H1 (cell line): ENCODE measurements at regions not wholly inside any gene's neighbourhood (a gene's known extent, or its start where the extent isn't known, plus 50 kb on each side); places are given as distances from the start of the nearest gene placed in this dataset.
A peak's percentile ranks its signal among the peaks of the same experiment; 100 is the strongest.

ENCODE experiments used
- CTCF ChIA-PET: fragments of 300-600 bp; sonication (Branson Sonifier 250); formaldehyde crosslinking; loops from one replicate; lab custom pipeline; 2021; ENCODE audit not compliant: partially characterized antibody; lab: Charles Lee
- POLR2A ChIA-PET: fragments of 300-600 bp; sonication (Branson Sonifier 250); formaldehyde crosslinking; loops from one replicate; lab custom pipeline; 2021; ENCODE audit warnings: inconsistent platforms; ENCODE audit not compliant: partially characterized antibody; lab: Charles Lee
- DNase-seq, 2 experiments: peaks; one replicate each; pipeline versions ENCODE4 v3.0.0 to v3.0.0-alpha.2; 2010 to 2022; ENCODE audit warnings: low spot score in 2 of 2, low read depth in 1 of 2, mixed read lengths in 1 of 2
- FAIRE-seq: peaks from 2 replicates; lab custom pipeline; 2011; peaks lifted over from hg19 to GRCh38; lab: Jason Lieb, UNC
- H2AFZ ChIP-seq: 2 replicates; pipeline ENCODE4 v1.8.1; 2012; ENCODE audit warnings: low read length, inconsistent platforms
- H2AK5ac ChIP-seq: 2 replicates; pipeline ENCODE4 v1.6.1; 2013; ENCODE audit warnings: low read depth, low read length
- H2BK120ac ChIP-seq: replicated peaks from 2 replicates; pipeline ENCODE3; 2013; ENCODE audit warnings: low read depth, low read length, inconsistent platforms
- H2BK12ac ChIP-seq: 2 replicates; pipeline ENCODE4 v1.6.1; 2013; ENCODE audit warnings: low read depth, low read length
- H2BK15ac ChIP-seq: 2 replicates; pipeline ENCODE4 v1.6.1; 2013; ENCODE audit warnings: low read length
- H2BK20ac ChIP-seq: 2 replicates; pipeline ENCODE4 v1.6.1; 2013; ENCODE audit warnings: low read length
- H2BK5ac ChIP-seq: 2 replicates; pipeline ENCODE4 v1.6.1; 2013; ENCODE audit warnings: low read depth, low read length
- H3K14ac ChIP-seq: 2 replicates; pipeline ENCODE4 v1.6.1; 2013; ENCODE audit warnings: inconsistent platforms; ENCODE audit not compliant: insufficient read length
- H3K18ac ChIP-seq: 2 replicates; pipeline ENCODE4 v1.6.1; 2013; ENCODE audit warnings: low read length; ENCODE audit errors: extremely low read depth
- H3K23ac ChIP-seq: 2 replicates; pipeline ENCODE4 v1.6.1; 2013; ENCODE audit warnings: inconsistent platforms; ENCODE audit not compliant: insufficient read length
- H3K23me2 ChIP-seq: 2 replicates; pipeline ENCODE4 v1.6.1; 2013; ENCODE audit warnings: low read depth, low read length
- H3K27ac ChIP-seq: 2 replicates; pipeline ENCODE4 v1.6.1; 2011; ENCODE audit warnings: low read depth, low read length, inconsistent platforms
- H3K27me3 ChIP-seq, 4 experiments: replicated peaks in 1 of 4; 1 replicate in 1 of 4; 2 replicates in 3 of 4; pipeline versions ENCODE4 v1.6.1 to v1.8.1; 2011 to 2013; ENCODE audit warnings: low read length in 3 of 4, mild to moderate bottlenecking in 3 of 4, inconsistent platforms in 2 of 4, mixed read lengths in 2 of 4, moderate library complexity in 1 of 4; ENCODE audit not compliant: control insufficient read depth in 3 of 4, insufficient read depth in 3 of 4; ENCODE audit errors: extremely low read depth in 1 of 4
- H3K36me3 ChIP-seq, 4 experiments: 2 replicates each; pipeline versions ENCODE4 v1.6.1 to v1.8.1; 2011 to 2013; ENCODE audit warnings: mild to moderate bottlenecking in 4 of 4, low read length in 3 of 4, moderate library complexity in 2 of 4, control low read depth in 1 of 4, inconsistent platforms in 1 of 4; ENCODE audit not compliant: insufficient read depth in 4 of 4, control insufficient read depth in 2 of 4
- H3K4ac ChIP-seq: replicated peaks from 2 replicates; pipeline ENCODE3; 2013; ENCODE audit warnings: low read length, low read depth, mixed read lengths, inconsistent platforms; ENCODE audit not compliant: insufficient read length
- H3K4me1 ChIP-seq, 4 experiments: replicated peaks in 1 of 4; 1 replicate in 1 of 4; 2 replicates in 3 of 4; pipeline versions ENCODE4 v1.6.1 to v1.8.1; 2011 to 2013; ENCODE audit warnings: low read length in 3 of 4, inconsistent platforms in 2 of 4, mixed read lengths in 1 of 4; ENCODE audit not compliant: insufficient read depth in 4 of 4, control insufficient read depth in 3 of 4
- H3K4me2 ChIP-seq, 2 experiments: 2 replicates each; pipeline versions ENCODE4 v1.6.1 to v1.8.1; 2011 to 2013; ENCODE audit warnings: low read depth in 2 of 2, low read length in 2 of 2, control low read depth in 1 of 2, inconsistent platforms in 1 of 2, mild to moderate bottlenecking in 1 of 2; ENCODE audit not compliant: insufficient read depth in 1 of 2
- H3K4me3 ChIP-seq, 4 experiments: fragments of 200-600, 300-600 bp in 1 of 4; sonication (generic), shearing (Covaris generic), sonication (Bioruptor Twin) in 1 of 4; 2 replicates each; pipeline versions ENCODE4 v1.5.1 to v1.8.1; 2011 to 2016; ENCODE audit warnings: low read length in 4 of 4, low read depth in 3 of 4, control low read depth in 2 of 4, inconsistent platforms in 2 of 4, mild to moderate bottlenecking in 2 of 4, mixed read lengths in 1 of 4, moderate library complexity in 1 of 4; ENCODE audit not compliant: insufficient read depth in 2 of 4; ENCODE audit errors: extremely low read depth in 1 of 4
- H3K56ac ChIP-seq: replicated peaks from 2 replicates; pipeline ENCODE3; 2013; ENCODE audit warnings: low read depth, mild to moderate bottlenecking, mixed read lengths, low read length, inconsistent platforms; ENCODE audit not compliant: insufficient read length
- H3K79me1 ChIP-seq: 2 replicates; pipeline ENCODE4 v1.6.1; 2013; ENCODE audit warnings: low read depth, low read length, control low read depth
- H3K79me2 ChIP-seq, 2 experiments: 2 replicates each; pipeline versions ENCODE4 v1.6.1 to v1.8.1; 2012 to 2013; ENCODE audit warnings: low read length in 2 of 2, mild to moderate bottlenecking in 2 of 2, inconsistent platforms in 1 of 2; ENCODE audit not compliant: insufficient read depth in 2 of 2, control insufficient read depth in 1 of 2
- H3K9ac ChIP-seq, 4 experiments: replicated peaks in 1 of 4; 1 replicate in 1 of 4; 2 replicates in 3 of 4; pipeline versions ENCODE4 v1.6.1 to v1.8.1; 2011 to 2013; ENCODE audit warnings: low read depth in 3 of 4, low read length in 3 of 4, control low read depth in 2 of 4, mild to moderate bottlenecking in 2 of 4, moderate library complexity in 2 of 4, inconsistent platforms in 1 of 4; ENCODE audit errors: extremely low read depth in 1 of 4
- H3K9me3 ChIP-seq, 2 experiments: 2 replicates each; pipeline versions ENCODE4 v1.6.1 to v1.8.1; 2012 to 2013; ENCODE audit warnings: mild to moderate bottlenecking in 2 of 2, moderate library complexity in 2 of 2, control low read depth in 1 of 2, inconsistent platforms in 1 of 2, low read depth in 1 of 2, low read length in 1 of 2, mixed read lengths in 1 of 2; ENCODE audit not compliant: insufficient read depth in 2 of 2
- H4K20me1 ChIP-seq, 2 experiments: replicated peaks in 1 of 2; 2 replicates each; pipeline versions ENCODE3 to v1.8.1; 2011 to 2013; ENCODE audit warnings: inconsistent platforms in 2 of 2, low read length in 2 of 2, mild to moderate bottlenecking in 1 of 2; ENCODE audit not compliant: insufficient read depth in 2 of 2, control insufficient read depth in 1 of 2
- H4K5ac ChIP-seq: 2 replicates; pipeline ENCODE4 v1.6.1; 2013; ENCODE audit warnings: low read length, low read depth, mixed read lengths, inconsistent platforms; ENCODE audit not compliant: insufficient read length
- H4K8ac ChIP-seq: 2 replicates; pipeline ENCODE4 v1.8.0; 2013; ENCODE audit warnings: mild to moderate bottlenecking, moderate library complexity, low read length, inconsistent platforms; ENCODE audit not compliant: insufficient read depth; ENCODE audit errors: extremely low read depth
- H4K91ac ChIP-seq: replicated peaks from 2 replicates; pipeline ENCODE3; 2013; ENCODE audit warnings: low read length, mixed read lengths, inconsistent platforms; ENCODE audit not compliant: insufficient read length
- CREB1 ChIP-seq: IDR thresholded peaks from 2 replicates; pipeline ENCODE4 v1.6.1; 2012; ENCODE audit warnings: inconsistent platforms
- MAFK ChIP-seq: IDR thresholded peaks from 2 replicates; pipeline ENCODE4 v1.6.1; 2012; ENCODE audit warnings: low read depth, mild to moderate bottlenecking, improper control_type of control experiment, low read length
- WGBS, 2 experiments: shearing (Covaris generic) in 1 of 2; methylation state at CpG; one replicate each; pipeline versions ENCODE4 v1.1.6 to v1.1.7; 2013 to 2015; ENCODE audit warnings: low lambda C conversion rate in 2 of 2, mixed read lengths in 2 of 2, inconsistent platforms in 1 of 2, low coverage in 1 of 2, missing lambda C conversion rate in 1 of 2; ENCODE audit not compliant: insufficient replicate concordance in 2 of 2, insufficient coverage in 1 of 2, insufficient read length in 1 of 2; ENCODE audit errors: extremely low coverage in 1 of 2, missing lambda C conversion rate in 1 of 2; 5-methylcytosine and 5-hydroxymethylcytosine counted together

DNA sequence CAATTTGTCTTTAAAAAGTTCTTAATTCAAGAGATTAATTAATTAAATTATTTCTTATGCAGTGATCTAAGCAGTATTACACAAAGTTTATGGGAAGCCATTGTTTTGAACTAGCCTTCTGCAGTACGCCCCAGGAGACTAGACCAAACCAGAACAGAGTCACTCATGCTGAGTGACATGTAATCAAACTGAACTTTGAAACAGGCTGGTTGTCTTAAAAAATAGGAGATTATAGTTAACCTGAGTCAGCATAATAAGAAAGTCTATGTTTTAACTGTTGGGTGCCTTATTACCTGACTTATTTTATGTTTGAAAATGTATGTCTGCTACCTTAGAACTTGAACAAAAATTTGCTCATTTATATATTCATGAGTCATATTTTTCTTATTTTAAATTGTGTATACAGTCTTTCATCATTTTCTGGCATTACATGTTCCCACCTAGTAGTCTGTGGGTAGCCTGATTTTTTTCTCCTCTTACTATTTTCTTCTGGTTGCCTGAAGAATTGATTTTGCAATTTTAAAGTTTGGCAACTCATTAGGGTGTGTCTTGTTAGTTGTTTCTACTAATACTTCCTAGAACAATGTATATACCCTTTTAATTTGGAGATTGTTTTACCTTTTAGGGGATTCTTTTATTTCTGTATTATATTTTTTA lies 161.4 kb downstream of the AASDHPPT start:
- Histone ChIP-seq H4K8ac (no peak overlapping the region), H2BK12ac (no peak overlapping the region), H3K36me3 (no peaks in the 10 kb centered on the region), H4K20me1 (no peaks in the 10 kb centered on the region), H3K79me1 (no peaks in the 10 kb centered on the region), H3K23me2 (no peaks in the 10 kb centered on the region), H2BK20ac (no peak overlapping the region), H3K4me3 (no peak overlapping the region), H3K27ac (no peak overlapping the region), H3K23ac (no peak overlapping the region), H3K4ac (no peak overlapping the region), H2BK5ac (no peak overlapping the region), H3K14ac (no peak overlapping the region), H4K5ac (no peak overlapping the region), H3K18ac (no peak overlapping the region), H4K91ac (no peak overlapping the region), H2BK120ac (no peak overlapping the region), H3K4me2 (no peak overlapping the region), H3K9me3 (no peaks in the 10 kb centered on the region), H2BK15ac (no peak overlapping the region), H3K27me3 (no peaks in the 10 kb centered on the region), H3K4me1 (no peaks in the 10 kb centered on the region), H3K9ac (no peak overlapping the region), H3K79me2 (no peaks in the 10 kb centered on the region), H3K56ac (no peak overlapping the region), H2AK5ac (no peak overlapping the region), H2AFZ (no peak overlapping the region)
- POLR2A ChIA-PET = no interaction called here
- DNase-seq = no peak
- TF ChIP-seq CREB1 (no peak), MAFK (peak; percentile 64; the same call in 1 of the 2 replicates)
- 100% methylated on average over 1 of the region's 1 CpG; no CpG with 5 or more reads in 1 of the 2 experiments for WGBS, 2 experiments
- no peak for FAIRE-seq
- CTCF ChIA-PET = no interaction called here
